GM12864 (cell line): ENCODE measurements at regions not wholly inside any gene's neighbourhood (a gene's known extent, or its start where the extent isn't known, plus 50 kb on each side); places are given as distances from the start of the nearest gene placed in this dataset.

Source experiments
- DNase-seq: peaks from one replicate; pipeline ENCODE4 v3.0.0-alpha.2; 2011; ENCODE audit warnings: low read depth
- H3K4me3 ChIP-seq: 2 replicates; pipeline ENCODE4 v1.5.1; 2011; ENCODE audit warnings: mild to moderate bottlenecking, low read depth, low read length, control low read depth
- CTCF ChIP-seq: IDR thresholded peaks from 2 replicates; pipeline ENCODE4 v1.5.1; 2011; ENCODE audit warnings: low read depth, mild to moderate bottlenecking, moderate library complexity, low read length, control low read depth, inconsistent platforms; ENCODE audit errors: missing control alignments

GRCh38 chr20:60845146-60845545, 406.9 kb upstream of the CDH4 start:
- no peak for DNase-seq
- no peak for TF ChIP-seq CTCF
- H3K4me3 ChIP-seq, result no peak overlapping the region

GRCh38 chr20:60851826-60852704, 400.0 kb upstream of the CDH4 start:
- H3K4me3 ChIP-seq, result no peak overlapping the region
- no peak for DNase-seq
- TF ChIP-seq CTCF, result no peak

- no peak overlapping the region for H3K4me3 ChIP-seq
- no peak for TF ChIP-seq CTCF
- DNase-seq, result no peak
Measured at GRCh38 chr20:60857708-60858107, 394.4 kb upstream of the CDH4 start.

GRCh38 chr20:60862601-60863000, 389.5 kb upstream of the CDH4 start:
- H3K4me3 ChIP-seq, result no peak overlapping the region
- TF ChIP-seq CTCF, result no peak
- no peak for DNase-seq

- TF ChIP-seq CTCF, result no peak
- no peak for DNase-seq
- no peak overlapping the region for H3K4me3 ChIP-seq
Measured at GRCh38 chr20:60863548-60863947, 388.5 kb upstream of the CDH4 start.

- no peak for TF ChIP-seq CTCF
- no peak for DNase-seq
- H3K4me3 ChIP-seq, result no peak overlapping the region
Measured at GRCh38 chr20:60867589-60867988, 384.5 kb upstream of the CDH4 start.
